HEK293 (cell line): ENCODE measurements at regions not wholly inside any gene's neighbourhood (a gene's known extent, or its start where the extent isn't known, plus 50 kb on each side); places are given as distances from the start of the nearest gene placed in this dataset.

Source experiments
- CTCF ChIA-PET: fragments of 350-600 bp; formaldehyde crosslinking; extraction: SDS; loops from one replicate; lab custom pipeline; 2021; ENCODE audit warnings: antibody characterized with exemption; lab: Yijun Ruan, JAX
- POLR2A ChIA-PET: fragments of 300-600 bp; formaldehyde crosslinking; extraction: SDS; loops from one replicate; lab custom pipeline; 2020; ENCODE audit warnings: antibody characterized with exemption, inconsistent platforms; lab: Yijun Ruan, JAX
- H3K27ac ChIP-seq: fragments of 200-500 bp; sonication (Bioruptor generic); 2 replicates; pipeline ENCODE4 v1.5.1; 2014; ENCODE audit warnings: low read depth, low read length, control low read depth, inconsistent platforms; ENCODE audit errors: extremely low read depth
- H3K36me3 ChIP-seq, 2 experiments: fragments of 200-500 bp in 1 of 2; sonication (Bioruptor generic) in 1 of 2; 1 replicate in 1 of 2; 2 replicates in 1 of 2; pipeline ENCODE4 v1.5.1; 2014 to 2017; ENCODE audit warnings: inconsistent platforms in 2 of 2, low read length in 2 of 2; ENCODE audit not compliant: control insufficient read depth in 2 of 2, insufficient read depth in 1 of 2
- H3K4me1 ChIP-seq: fragments of 200-500 bp; sonication (Bioruptor generic); 2 replicates; pipeline ENCODE4 v1.5.1; 2014; ENCODE audit warnings: mild to moderate bottlenecking, low read length, inconsistent platforms; ENCODE audit not compliant: control insufficient read depth, insufficient read depth
- H3K4me3 ChIP-seq: 2 replicates; pipeline ENCODE4 v1.5.1; 2011; ENCODE audit warnings: low read depth, mild to moderate bottlenecking, control low read depth, low read length, moderate library complexity
- H3K9me3 ChIP-seq: fragments of 200-500 bp; sonication (Bioruptor generic); 2 replicates; pipeline ENCODE4 v1.5.1; 2014; ENCODE audit warnings: low read depth, low read length, inconsistent platforms; ENCODE audit not compliant: control insufficient read depth, insufficient read depth
- ATF2 ChIP-seq: fragments of 450-650 bp; formaldehyde crosslinking; IDR thresholded peaks from 2 replicates; pipeline ENCODE4 v1.5.1; 2016; ENCODE audit warnings: missing biosample characterization, missing genetic modification characterization, low read depth
- BCL11B ChIP-seq: fragments of 450-650 bp; formaldehyde crosslinking; IDR thresholded peaks from 2 replicates; pipeline ENCODE4 v1.5.1; 2016; ENCODE audit warnings: low read depth, missing biosample characterization, missing genetic modification characterization
- ELK4 ChIP-seq: IDR thresholded peaks from 2 replicates; pipeline ENCODE4 v1.6.1; 2011; ENCODE audit warnings: mild to moderate bottlenecking, low read depth, low read length, borderline replicate concordance
- GLIS2 ChIP-seq: fragments of 450-650 bp; formaldehyde crosslinking; IDR thresholded peaks from 2 replicates; pipeline ENCODE4 v1.5.1; 2016; ENCODE audit warnings: missing biosample characterization, missing genetic modification characterization
- KLF16 ChIP-seq: fragments of 450-650 bp; formaldehyde crosslinking; IDR thresholded peaks from 2 replicates; pipeline ENCODE4 v1.5.1; 2017; ENCODE audit warnings: missing biosample characterization, missing genetic modification characterization
- KLF9 ChIP-seq: fragments of 450-650 bp; formaldehyde crosslinking; IDR thresholded peaks from 2 replicates; pipeline ENCODE4 v1.5.1; 2016; ENCODE audit warnings: missing biosample characterization, missing genetic modification characterization, low read depth
- SP3 ChIP-seq: fragments of 450-650 bp; formaldehyde crosslinking; IDR thresholded peaks from 2 replicates; pipeline ENCODE4 v1.5.1; 2016; ENCODE audit warnings: missing biosample characterization, missing genetic modification characterization
- TCF7L2 ChIP-seq: IDR thresholded peaks from 2 replicates; pipeline ENCODE4 v1.6.1; 2011; ENCODE audit warnings: low read depth, mild to moderate bottlenecking, inconsistent platforms, low read length, moderate library complexity, borderline replicate concordance
- WT1 ChIP-seq: fragments of 450-650 bp; formaldehyde crosslinking; IDR thresholded peaks from 2 replicates; pipeline ENCODE4 v1.5.1; 2016; ENCODE audit warnings: missing biosample characterization, missing genetic modification characterization
- YY2 ChIP-seq: fragments of 450-650 bp; formaldehyde crosslinking; IDR thresholded peaks from 2 replicates; pipeline ENCODE4 v1.5.1; 2016; ENCODE audit warnings: missing biosample characterization, missing genetic modification characterization
- ZBTB21 ChIP-seq: fragments of 450-650 bp; formaldehyde crosslinking; IDR thresholded peaks from 2 replicates; pipeline ENCODE4 v1.5.1; 2017; ENCODE audit warnings: missing biosample characterization, missing genetic modification characterization
- ZIC2 ChIP-seq: fragments of 450-650 bp; formaldehyde crosslinking; IDR thresholded peaks from 2 replicates; pipeline ENCODE4 v1.5.1; 2016; ENCODE audit warnings: missing biosample characterization, missing genetic modification characterization
- ZNF10 ChIP-seq: fragments of 450-650 bp; formaldehyde crosslinking; IDR thresholded peaks from 2 replicates; pipeline ENCODE4 v1.5.1; 2017; ENCODE audit warnings: missing biosample characterization, missing genetic modification characterization
- ZNF112 ChIP-seq: fragments of 450-650 bp; formaldehyde crosslinking; IDR thresholded peaks from 2 replicates; pipeline ENCODE4 v1.5.0; 2017; ENCODE audit warnings: missing biosample characterization, missing genetic modification characterization
- ZNF114 ChIP-seq: fragments of 450-650 bp; formaldehyde crosslinking; IDR thresholded peaks from 2 replicates; pipeline ENCODE4 v1.5.0; 2017; ENCODE audit warnings: missing biosample characterization, missing genetic modification characterization
- ZNF146 ChIP-seq: fragments of 450-650 bp; formaldehyde crosslinking; IDR thresholded peaks from 2 replicates; pipeline ENCODE4 v1.5.1; 2016; ENCODE audit warnings: missing biosample characterization, missing genetic modification characterization
- ZNF214 ChIP-seq: fragments of 450-650 bp; formaldehyde crosslinking; IDR thresholded peaks from 2 replicates; pipeline ENCODE4 v1.5.1; 2017; ENCODE audit warnings: missing biosample characterization, mild to moderate bottlenecking, missing genetic modification characterization, borderline replicate concordance
- ZNF302 ChIP-seq: fragments of 450-650 bp; formaldehyde crosslinking; IDR thresholded peaks from 2 replicates; pipeline ENCODE4 v1.5.1; 2016; ENCODE audit warnings: missing biosample characterization, missing genetic modification characterization, low read depth
- ZNF350 ChIP-seq: fragments of 450-650 bp; formaldehyde crosslinking; IDR thresholded peaks from 2 replicates; pipeline ENCODE4 v1.5.0; 2017; ENCODE audit warnings: missing biosample characterization, mild to moderate bottlenecking, missing genetic modification characterization
- ZNF354C ChIP-seq: fragments of 450-650 bp; formaldehyde crosslinking; IDR thresholded peaks from 2 replicates; pipeline ENCODE4 v1.5.1; 2016; ENCODE audit warnings: missing biosample characterization, missing genetic modification characterization, low read depth, borderline replicate concordance
- ZNF37A ChIP-seq: fragments of 450-650 bp; IDR thresholded peaks from 2 replicates; pipeline ENCODE4 v1.5.1; 2018; ENCODE audit warnings: missing biosample characterization, missing genetic modification characterization
- ZNF398 ChIP-seq: fragments of 450-650 bp; formaldehyde crosslinking; IDR thresholded peaks from 2 replicates; pipeline ENCODE4 v1.5.1; 2017; ENCODE audit warnings: missing biosample characterization, missing genetic modification characterization
- ZNF416 ChIP-seq: fragments of 450-650 bp; formaldehyde crosslinking; IDR thresholded peaks from 2 replicates; pipeline ENCODE4 v1.5.1; 2016; ENCODE audit warnings: missing biosample characterization, missing genetic modification characterization
- ZNF488 ChIP-seq: fragments of 450-650 bp; formaldehyde crosslinking; IDR thresholded peaks from 2 replicates; pipeline ENCODE4 v1.5.1; 2016; ENCODE audit warnings: missing biosample characterization, missing genetic modification characterization
- ZNF510 ChIP-seq: fragments of 450-650 bp; formaldehyde crosslinking; IDR thresholded peaks from 2 replicates; pipeline ENCODE4 v1.5.1; 2018; ENCODE audit warnings: mild to moderate bottlenecking, missing genetic modification characterization, missing biosample characterization; ENCODE audit not compliant: insufficient replicate concordance
- ZNF513 ChIP-seq: fragments of 450-650 bp; IDR thresholded peaks from 2 replicates; pipeline ENCODE4 v1.5.1; 2018; ENCODE audit warnings: missing biosample characterization, missing genetic modification characterization
- ZNF544 ChIP-seq: fragments of 450-650 bp; formaldehyde crosslinking; IDR thresholded peaks from 2 replicates; pipeline ENCODE4 v1.5.0; 2017; ENCODE audit warnings: missing biosample characterization, missing genetic modification characterization
- ZNF571 ChIP-seq: fragments of 450-650 bp; formaldehyde crosslinking; IDR thresholded peaks from 2 replicates; pipeline ENCODE4 v1.5.0; 2017; ENCODE audit warnings: missing biosample characterization, missing genetic modification characterization
- ZNF624 ChIP-seq: fragments of 450-650 bp; formaldehyde crosslinking; IDR thresholded peaks from 2 replicates; pipeline ENCODE4 v1.5.1; 2017; ENCODE audit warnings: missing biosample characterization, missing genetic modification characterization
- ZNF776 ChIP-seq: fragments of 450-650 bp; formaldehyde crosslinking; IDR thresholded peaks from 2 replicates; pipeline ENCODE4 v1.5.0; 2017; ENCODE audit warnings: missing biosample characterization, missing genetic modification characterization, borderline replicate concordance
- ZNF843 ChIP-seq: fragments of 450-650 bp; formaldehyde crosslinking; IDR thresholded peaks from 2 replicates; pipeline ENCODE4 v1.5.1; 2016; ENCODE audit warnings: missing biosample characterization, missing genetic modification characterization

- TF ChIP-seq ZNF354C (no peak), ZNF843 (no peak), ZNF10 (no peak), KLF16 (tag by site-specific recombination) (no peak), ZNF513 (tag by site-specific recombination) (no peak), ZNF37A (no peak), ZNF146 (tag by site-specific recombination) (no peak), YY2 (no peak), GLIS2 (tag by site-specific recombination) (no peak), TCF7L2 (no peak), ZNF544 (no peak)
These were observed 433.8 kb downstream of the NAF1 start (continued) for GRCh38 chr4:162732876-162733275.

GRCh38 chr4:162727766-162728165 lies 438.9 kb downstream of the NAF1 start:
- CTCF ChIA-PET: no interaction called here
- H3K36me3 ChIP-seq: no peaks in the 10 kb centered on the region
- H3K4me1 ChIP-seq: no peaks in the 10 kb centered on the region
- TF ChIP-seq ZNF398 (no peak), ZNF416 (no peak), KLF9 (tag by site-specific recombination) (no peak), ZNF488 (no peak), ZBTB21 (tag by site-specific recombination) (no peak)
- H3K9me3 ChIP-seq: no peaks in the 10 kb centered on the region
- H3K4me3 ChIP-seq: no peak overlapping the region
- no peak overlapping the region for H3K27ac ChIP-seq
- POLR2A ChIA-PET: no interaction called here

- CTCF ChIA-PET: interaction anchor here (0.6 kb wide), 1 partner anchor 331 kb away, joined by 3 read pairs; no protein-coding TSS in a partner anchor
- H3K9me3 ChIP-seq: no peaks in the 10 kb centered on the region
- TF ChIP-seq ATF2: no peak
- no peak for TF ChIP-seq ZNF350
- no peak for TF ChIP-seq ZIC2
- no peak for TF ChIP-seq ZNF114 (tag by site-specific recombination)
- no peak for TF ChIP-seq ELK4
- TF ChIP-seq ZNF571 (tag by site-specific recombination): no peak
- TF ChIP-seq GLIS2 (tag by site-specific recombination): no peak
- TF ChIP-seq WT1 (tag by site-specific recombination): no peak
- TF ChIP-seq SP3: no peak
- no peak for TF ChIP-seq ZNF776 (tag by site-specific recombination)
- TF ChIP-seq BCL11B: no peak
- TF ChIP-seq ZNF112: no peak
- TF ChIP-seq ZNF624 (tag by site-specific recombination): no peak
- TF ChIP-seq ZNF302: no peak
- no peak for TF ChIP-seq ZNF214
- no peak for TF ChIP-seq ZNF510 (tag by site-specific recombination)
These were observed 439.5 kb downstream of the NAF1 start for GRCh38 chr4:162727232-162727631.

More at GRCh38 chr4:162727232-162727631, 439.5 kb downstream of the NAF1 start:
- Histone ChIP-seq H3K4me3 (no peak overlapping the region), H3K27ac (no peak overlapping the region), H3K4me1 (no peaks in the 10 kb centered on the region), H3K36me3 (no peaks in the 10 kb centered on the region)
- POLR2A ChIA-PET: no interaction called here
